Stomach (tissue), 8 donors: ENCODE measurements at regions not wholly inside any gene's neighbourhood (a gene's known extent, or its start where the extent isn't known, plus 50 kb on each side); places are given as distances from the start of the nearest gene placed in this dataset.

Source experiments
- DNase-seq, 2 donors: peaks; one replicate each; pipeline versions ENCODE4 v3.0.0 to v3.0.0-alpha.2; 2013 to 2019
- H3K27ac ChIP-seq, 5 donors: fragments of 200-600 bp in 4 of 5; sonication (generic) in 4 of 5; one replicate each; pipeline ENCODE4 v1.5.1; 2013 to 2019; ENCODE audit warnings: mild to moderate bottlenecking in 1 of 5, moderate library complexity in 1 of 5
- H3K27me3 ChIP-seq, 3 donors: fragments of 200-600 bp; sonication (generic); one replicate each; pipeline ENCODE4 v1.5.1; 2017 to 2019; ENCODE audit warnings: mixed run types in 1 of 3
- H3K36me3 ChIP-seq, 4 donors: fragments of 200-600 bp; sonication (generic); 1 replicate in 3 of 4; 2 replicates in 1 of 4; pipeline ENCODE4 v1.5.1; 2016 to 2019
- H3K4me1 ChIP-seq, 4 donors: fragments of 200-600 bp; sonication (generic); one replicate each; pipeline ENCODE4 v1.5.1; 2016 to 2019
- H3K4me3 ChIP-seq, 4 donors: fragments of 200-600 bp; sonication (generic) in 3 of 4; one replicate each; pipeline ENCODE4 v1.5.1; 2016 to 2019; ENCODE audit warnings: mild to moderate bottlenecking in 1 of 4
- H3K9me3 ChIP-seq, 4 donors: fragments of 200-600 bp; sonication (generic); one replicate each; pipeline ENCODE4 v1.5.1; 2016 to 2019
- CTCF ChIP-seq, 7 experiments: fragments of 450-650 bp in 4 of 7; fragments of 200-600 bp in 3 of 7; sonication (generic) in 3 of 7; IDR thresholded peaks; one replicate each; pipeline ENCODE4 v1.5.1; 2016 to 2019; ENCODE audit warnings: antibody characterized with exemption in 7 of 7, control low read depth in 2 of 7, mild to moderate bottlenecking in 1 of 7
- EP300 ChIP-seq: sonication (generic); formaldehyde crosslinking; IDR thresholded peaks from one replicate; pipeline ENCODE4 v1.6.1; 2017; ENCODE audit warnings: antibody characterized with exemption
- POLR2A ChIP-seq, 4 donors: fragments of 450-650 bp; IDR thresholded peaks; one replicate each; pipeline ENCODE4 v1.6.1; 2016; ENCODE audit warnings: antibody characterized with exemption in 4 of 4, control low read depth in 2 of 4, mild to moderate bottlenecking in 1 of 4, moderate library complexity in 1 of 4
- POLR2AphosphoS5 ChIP-seq, 3 donors: sonication (generic); formaldehyde crosslinking; IDR thresholded peaks; one replicate each; pipeline ENCODE4 v1.6.1; 2016; ENCODE audit warnings: antibody characterized with exemption in 3 of 3
- WGBS, 5 donors: extraction: QIAGEN DNeasy Blood & Tissue Kit in 3 of 5; methylation state at CpG; one replicate each; pipeline versions ENCODE4 v1.1.5 to v1.1.7; 2013 to 2018; 5-methylcytosine and 5-hydroxymethylcytosine counted together
- intact Hi-C: fragments of 100-400 bp; cut with DNase I; formaldehyde crosslinking; loops from one replicate; pipeline ENCODE4 v1.15.1; 2023; ENCODE audit warnings: low total_unique reads
- donor health status: healthy with polysubstance abuse.
- donor health status: Bipolar disorder and iron deficiency.
- donor health status: healthy.

GRCh38 chr6:66134021-66134420, 427.0 kb upstream of the EYS start:
- intact Hi-C loops = no loop called here
- no peak overlapping the region for H3K27ac ChIP-seq
- H3K27me3 ChIP-seq = no peaks in the 10 kb centered on the region
- WGBS, 5 donors = 46 to 59% (median 56%) methylated on average over 2 of the region's 2 CpGs
- H3K4me3 ChIP-seq = no peak overlapping the region
- H3K36me3 ChIP-seq = no peaks in the 10 kb centered on the region
- DNase-seq = no peak
- H3K9me3 ChIP-seq = peaks cover 0 to 28% (median 3%) of the 10 kb centered on the region in 4 donors
- no peaks in the 10 kb centered on the region for H3K4me1 ChIP-seq
- TF ChIP-seq POLR2A (IDR thresholded peaks at IDR 0.05) (no peak), CTCF (IDR thresholded peaks at IDR 0.05) (no peak), EP300 (no peak), POLR2AphosphoS5 (IDR thresholded peaks at IDR 0.05) (no peak)

- Histone ChIP-seq H3K27me3 (no peaks in the 10 kb centered on the region), H3K4me3 (no peak overlapping the region), H3K36me3 (no peaks in the 10 kb centered on the region), H3K27ac (no peak overlapping the region), H3K4me1 (no peaks in the 10 kb centered on the region), H3K9me3 (peaks cover 0 to 15% (median 6%) of the 10 kb centered on the region in 4 donors)
- 83 to 100% (median 94%) methylated on average over 1 of the region's 1 CpG for WGBS, 5 donors
- no peak for DNase-seq
- TF ChIP-seq POLR2AphosphoS5 (IDR thresholded peaks at IDR 0.05) (no peak), CTCF (IDR thresholded peaks at IDR 0.05) (no peak), EP300 (no peak), POLR2A (IDR thresholded peaks at IDR 0.05) (no peak)
- intact Hi-C loops = no loop called here
Observed at GRCh38 chr6:66128656-66129055, 421.6 kb upstream of the EYS start.

GRCh38 chr6:66128243-66128642, 421.2 kb upstream of the EYS start:
- DNase-seq = peak in 1 of 2 donors; percentile 24
- WGBS, 5 donors = 25 to 51% (median 31%) methylated on average over 2 of the region's 2 CpGs

GRCh38 chr6:66127061-66127460, 420.0 kb upstream of the EYS start:
- no peak overlapping the region for H3K27ac ChIP-seq
- H3K9me3 ChIP-seq = peaks cover 0 to 15% (median 6%) of the 10 kb centered on the region in 4 donors
- no peak overlapping the region for H3K4me3 ChIP-seq
- no peaks in the 10 kb centered on the region for H3K4me1 ChIP-seq
- intact Hi-C loops = no loop called here
- no peaks in the 10 kb centered on the region for H3K27me3 ChIP-seq
- no peaks in the 10 kb centered on the region for H3K36me3 ChIP-seq
- no peak for DNase-seq
- 91 to 94% (median 92%) methylated on average over 5 of the region's 5 CpGs for WGBS, 5 donors
- TF ChIP-seq CTCF (IDR thresholded peaks at IDR 0.05) = no peak
- TF ChIP-seq POLR2A (IDR thresholded peaks at IDR 0.05) = no peak
- TF ChIP-seq POLR2AphosphoS5 (IDR thresholded peaks at IDR 0.05) = no peak
- TF ChIP-seq EP300 = no peak

More at GRCh38 chr6:66128243-66128642, 421.2 kb upstream of the EYS start:
- intact Hi-C loops = no loop called here
- Histone ChIP-seq H3K27ac (no peak overlapping the region), H3K4me3 (no peak overlapping the region), H3K36me3 (no peaks in the 10 kb centered on the region), H3K27me3 (no peaks in the 10 kb centered on the region), H3K9me3 (peaks cover 0 to 15% (median 6%) of the 10 kb centered on the region in 4 donors), H3K4me1 (no peaks in the 10 kb centered on the region)
- TF ChIP-seq POLR2AphosphoS5 (IDR thresholded peaks at IDR 0.05) = no peak
- no peak for TF ChIP-seq CTCF (IDR thresholded peaks at IDR 0.05)
- TF ChIP-seq POLR2A (IDR thresholded peaks at IDR 0.05) = no peak
- no peak for TF ChIP-seq EP300
